PC-9 (cell line): ENCODE measurements at regions not wholly inside any gene's neighbourhood (a gene's known extent, or its start where the extent isn't known, plus 50 kb on each side); places are given as distances from the start of the nearest gene placed in this dataset.

ENCODE experiments used
- EZH2 ChIP-seq: fragments of 200-600 bp; sonication (generic); IDR thresholded peaks from 2 replicates; pipeline ENCODE4 v1.8.0; 2017; ENCODE audit warnings: antibody characterized with exemption, low read depth
- TF ChIP-seq, protein P1 (sequence below): fragments of 200-600 bp; sonication (generic); conservative IDR thresholded peaks from 2 replicates; pipeline ENCODE4 v1.6.1; 2017; ENCODE audit warnings: mixed run types, antibody characterized with exemption, mild to moderate bottlenecking, moderate library complexity

DNA sequence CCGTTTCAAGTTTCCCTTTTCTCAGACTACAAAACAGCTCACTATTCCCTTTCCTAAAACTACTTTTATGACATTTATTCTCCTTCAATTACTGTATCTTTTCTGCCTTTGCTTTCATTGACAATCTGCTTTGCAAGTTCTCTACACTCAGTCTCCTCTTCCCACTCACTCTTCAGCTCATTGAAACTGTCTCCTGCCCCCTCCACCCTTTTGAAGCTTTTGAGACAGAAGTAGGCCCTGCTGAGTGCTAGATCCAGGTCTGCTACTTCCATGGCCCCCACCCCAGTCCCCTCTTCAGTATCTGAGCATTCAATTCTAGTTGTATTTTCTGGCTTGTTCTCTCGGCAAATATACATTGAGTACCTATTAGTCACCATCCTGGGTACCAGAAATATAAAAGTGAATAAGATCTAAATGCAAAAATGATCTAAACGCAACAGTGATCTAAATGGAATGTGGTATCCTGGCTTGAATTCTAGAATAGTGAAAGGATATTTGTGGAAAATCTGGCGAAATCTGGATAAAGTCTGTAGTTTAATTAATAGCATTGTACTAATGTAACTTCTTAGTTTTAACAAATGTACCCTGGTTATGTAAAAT, 58.4 kb downstream of the OR2K2 start:
- TF ChIP-seq, protein P1, sequence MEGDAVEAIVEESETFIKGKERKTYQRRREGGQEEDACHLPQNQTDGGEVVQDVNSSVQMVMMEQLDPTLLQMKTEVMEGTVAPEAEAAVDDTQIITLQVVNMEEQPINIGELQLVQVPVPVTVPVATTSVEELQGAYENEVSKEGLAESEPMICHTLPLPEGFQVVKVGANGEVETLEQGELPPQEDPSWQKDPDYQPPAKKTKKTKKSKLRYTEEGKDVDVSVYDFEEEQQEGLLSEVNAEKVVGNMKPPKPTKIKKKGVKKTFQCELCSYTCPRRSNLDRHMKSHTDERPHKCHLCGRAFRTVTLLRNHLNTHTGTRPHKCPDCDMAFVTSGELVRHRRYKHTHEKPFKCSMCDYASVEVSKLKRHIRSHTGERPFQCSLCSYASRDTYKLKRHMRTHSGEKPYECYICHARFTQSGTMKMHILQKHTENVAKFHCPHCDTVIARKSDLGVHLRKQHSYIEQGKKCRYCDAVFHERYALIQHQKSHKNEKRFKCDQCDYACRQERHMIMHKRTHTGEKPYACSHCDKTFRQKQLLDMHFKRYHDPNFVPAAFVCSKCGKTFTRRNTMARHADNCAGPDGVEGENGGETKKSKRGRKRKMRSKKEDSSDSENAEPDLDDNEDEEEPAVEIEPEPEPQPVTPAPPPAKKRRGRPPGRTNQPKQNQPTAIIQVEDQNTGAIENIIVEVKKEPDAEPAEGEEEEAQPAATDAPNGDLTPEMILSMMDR: no peak
- TF ChIP-seq EZH2: no peak
